ENCODE measurements at regions not wholly inside any gene's neighbourhood (a gene's known extent, or its start where the extent isn't known, plus 50 kb on each side); places are given as distances from the start of the nearest gene placed in this dataset.

GRCh38 chr2:83142934-83143333 is 1316.1 kb downstream of the SUCLG1 start:
- TF ChIP-seq POLR2A (IDR thresholded peaks at IDR 0.05; ENCODE audit: low read length) (no peak), GATA1 (IDR thresholded peaks at IDR 0.05; ENCODE audit: low read depth, low read length) (no peak)
